GM21619 (cell line): ENCODE measurements at regions not wholly inside any gene's neighbourhood (a gene's known extent, or its start where the extent isn't known, plus 50 kb on each side); places are given as distances from the start of the nearest gene placed in this dataset.
"Not testable (repeated sequence)": the region's sequence is repeated elsewhere in the genome, so short reads cannot be mapped to it uniquely, and the experiment has no call there.

Experiments
- ATAC-seq: cut with Tn5 transposase; IDR thresholded peaks from one replicate; pipeline ENCODE4 v1.9.1; 2021; ENCODE audit not compliant: unreplicated experiment

DNA sequence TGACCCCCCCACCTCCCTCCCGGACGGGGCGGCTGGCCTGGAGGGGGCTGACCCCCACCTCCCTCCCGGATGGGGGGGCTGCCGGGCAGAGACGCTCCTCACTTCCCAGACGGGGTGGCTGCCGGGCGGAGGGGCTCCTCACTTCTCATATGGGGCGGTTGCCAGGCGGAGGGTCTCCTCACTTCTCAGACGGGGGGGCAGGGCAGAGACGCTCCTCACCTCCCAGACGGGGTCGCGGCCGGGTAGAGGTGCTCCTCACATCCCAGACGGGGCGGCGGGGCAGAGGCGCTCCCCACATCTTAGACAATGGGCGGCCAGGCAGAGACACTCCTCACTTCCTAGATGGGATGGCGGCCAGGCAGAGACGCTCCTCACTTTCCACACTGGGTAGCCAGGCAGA, 251.9 kb upstream of the PTBP2 start:
- not testable (repeated sequence) for ATAC-seq

DNA sequence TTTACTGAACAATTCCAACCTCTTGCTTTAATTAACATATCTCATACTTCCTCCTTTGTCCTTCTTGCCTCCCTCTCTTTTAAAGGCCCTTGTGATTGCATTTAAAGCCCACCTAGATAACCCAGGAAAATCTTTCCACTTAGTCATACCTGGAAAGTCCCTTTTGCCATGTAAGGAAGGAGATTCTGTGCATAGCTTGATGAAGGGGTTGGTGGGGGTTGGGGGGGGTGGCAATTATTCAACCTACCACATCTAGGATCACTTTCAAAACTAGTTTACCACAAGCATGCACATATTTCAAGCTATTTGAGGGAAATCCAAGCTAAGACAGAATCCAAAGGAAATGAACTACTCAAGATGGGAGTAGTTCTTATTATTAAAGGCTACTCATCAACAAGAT, 249.1 kb upstream of the PTBP2 start:
- no peak for ATAC-seq

GRCh38 chr1:96473791-96474434, 247.7 kb upstream of the PTBP2 start:
- ATAC-seq, result no peak

GRCh38 chr1:96474985-96475743, 246.4 kb upstream of the PTBP2 start:
- no peak for ATAC-seq

GRCh38 chr1:96475903-96476302, 245.7 kb upstream of the PTBP2 start:
- no peak for ATAC-seq

DNA sequence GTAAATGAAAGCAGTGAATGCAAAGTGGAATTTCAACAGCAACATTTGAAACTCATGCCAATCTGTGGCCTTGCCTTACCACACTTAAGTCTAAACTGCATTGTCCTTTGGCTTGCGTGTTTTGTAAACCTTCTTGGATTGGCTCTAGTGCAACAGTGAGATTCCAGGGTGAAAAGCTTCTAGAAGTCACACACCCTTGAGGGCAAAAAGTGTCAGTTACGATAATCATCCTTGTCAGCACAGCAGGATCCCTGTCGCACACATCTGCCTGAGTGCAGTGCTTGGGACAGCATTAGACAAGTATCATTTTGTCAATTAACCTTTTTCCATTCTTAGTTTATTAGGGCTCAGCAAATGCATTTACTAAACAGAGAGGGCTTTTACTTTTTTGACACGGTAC, 243.4 kb upstream of the PTBP2 start:
- ATAC-seq, result no peak

DNA sequence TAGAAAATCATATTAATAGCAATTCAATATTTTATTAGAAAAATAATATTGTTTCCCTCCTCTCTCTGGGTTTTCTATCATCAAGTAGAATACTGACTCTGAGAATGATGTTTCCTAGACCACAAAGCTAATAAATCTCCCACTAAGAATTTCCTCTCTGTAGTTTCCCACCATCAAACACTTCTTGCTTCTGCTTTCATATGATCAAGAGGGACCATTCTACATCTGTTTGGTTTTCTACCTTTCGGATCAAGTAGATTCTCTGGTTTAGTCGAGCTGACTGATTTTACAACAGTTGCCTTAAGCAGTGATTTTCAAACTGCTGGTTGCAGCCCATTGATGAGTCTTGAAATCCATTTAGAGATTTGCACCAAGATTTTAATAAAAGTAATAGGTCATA, 240.2 kb upstream of the PTBP2 start:
- ATAC-seq, result no peak

- no peak for ATAC-seq
Observed at GRCh38 chr1:96482616-96483015, 239.0 kb upstream of the PTBP2 start.

- no peak for ATAC-seq
Observed at GRCh38 chr1:96487394-96487793, 234.2 kb upstream of the PTBP2 start.

DNA sequence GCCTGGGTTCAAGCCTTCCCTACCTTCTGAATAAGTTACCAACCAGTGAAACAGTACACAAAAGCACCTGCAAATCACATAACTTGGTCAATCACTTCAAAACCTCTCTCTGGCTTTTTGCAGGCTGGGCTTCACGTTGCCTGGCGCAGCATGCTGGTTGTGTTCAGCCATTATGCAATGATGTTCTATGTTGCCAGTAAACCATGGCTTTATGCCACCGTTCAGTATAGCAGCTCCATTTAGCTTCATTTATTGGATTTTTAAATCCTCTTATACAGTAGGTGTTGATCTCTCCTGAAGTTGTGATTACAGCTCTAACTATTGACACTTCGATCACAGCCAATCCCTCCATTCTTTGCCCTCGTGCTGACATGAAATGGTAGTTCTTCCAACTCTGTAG, 233.6 kb upstream of the PTBP2 start:
- ATAC-seq, result no peak

- ATAC-seq, result peak; percentile 73
Observed at GRCh38 chr1:96488777-96489176, 232.8 kb upstream of the PTBP2 start.

DNA sequence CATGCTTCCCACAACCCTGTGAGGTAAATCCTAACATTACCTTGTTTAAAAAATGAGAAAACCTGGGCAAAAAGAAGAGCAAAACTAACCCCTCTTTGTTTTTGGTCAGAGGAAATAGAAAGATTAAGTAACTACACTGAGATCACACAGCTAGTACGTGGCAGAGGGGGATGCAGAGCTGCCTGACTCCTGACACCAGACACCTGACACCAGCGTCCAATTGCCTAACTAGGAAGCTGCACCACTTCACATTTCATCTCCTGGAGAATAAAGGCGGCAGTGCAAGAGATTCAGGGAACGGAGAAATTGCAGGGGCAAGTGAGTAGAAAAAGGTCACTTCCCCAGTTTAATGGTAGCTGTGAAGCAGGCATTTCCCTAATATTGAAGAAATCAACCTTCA, 229.3 kb upstream of the PTBP2 start:
- ATAC-seq, result no peak

DNA sequence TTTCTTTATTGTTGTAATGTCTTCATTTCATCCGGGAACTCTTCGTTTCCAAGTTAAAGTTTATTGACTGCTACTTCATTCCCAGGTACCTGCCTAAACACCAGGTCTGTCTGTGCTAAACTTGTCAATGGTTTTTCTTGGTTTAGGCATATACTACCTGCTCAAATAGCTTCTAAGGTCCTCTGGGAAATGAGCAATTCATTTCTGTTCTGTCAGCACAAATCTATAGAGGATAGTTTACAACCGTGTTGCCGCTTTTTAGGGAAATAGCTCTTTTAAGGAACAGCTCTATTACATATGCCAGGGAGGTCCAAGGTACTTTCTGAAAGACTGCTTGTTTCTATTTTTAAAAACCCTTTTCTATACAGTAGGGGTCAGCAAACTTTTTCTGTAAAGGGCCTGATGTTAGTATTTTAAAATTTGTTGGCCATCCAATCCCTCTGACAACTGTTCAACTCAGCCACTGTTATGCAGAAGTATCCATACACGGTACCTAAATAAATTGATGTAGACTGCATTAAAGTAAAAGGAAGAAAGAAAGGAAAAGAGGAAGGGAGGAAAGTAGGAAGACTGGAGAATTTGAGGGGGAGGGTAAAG, 222.7 kb upstream of the PTBP2 start:
- ATAC-seq, result no peak

GRCh38 chr1:96508233-96508632, 213.4 kb upstream of the PTBP2 start:
- no peak for ATAC-seq

DNA sequence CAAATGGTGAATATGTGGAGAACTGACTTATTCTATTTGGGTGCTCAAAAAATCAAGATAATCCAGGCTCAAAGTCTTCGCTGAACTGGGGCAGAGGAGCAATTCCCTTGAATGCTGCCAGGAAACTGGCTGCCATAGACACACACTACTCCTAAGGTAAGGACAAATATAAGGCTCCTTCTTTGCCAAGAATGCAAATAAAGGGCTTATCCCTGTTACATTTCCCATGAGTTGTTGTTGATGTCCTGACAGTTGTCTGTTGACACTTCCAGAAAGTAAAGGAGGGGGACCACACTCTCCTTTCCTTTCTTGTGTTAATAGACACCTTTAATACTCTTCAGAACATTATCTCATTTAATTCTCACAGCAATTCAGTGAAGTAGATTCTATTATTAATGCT, 212.2 kb upstream of the PTBP2 start:
- no peak for ATAC-seq

DNA sequence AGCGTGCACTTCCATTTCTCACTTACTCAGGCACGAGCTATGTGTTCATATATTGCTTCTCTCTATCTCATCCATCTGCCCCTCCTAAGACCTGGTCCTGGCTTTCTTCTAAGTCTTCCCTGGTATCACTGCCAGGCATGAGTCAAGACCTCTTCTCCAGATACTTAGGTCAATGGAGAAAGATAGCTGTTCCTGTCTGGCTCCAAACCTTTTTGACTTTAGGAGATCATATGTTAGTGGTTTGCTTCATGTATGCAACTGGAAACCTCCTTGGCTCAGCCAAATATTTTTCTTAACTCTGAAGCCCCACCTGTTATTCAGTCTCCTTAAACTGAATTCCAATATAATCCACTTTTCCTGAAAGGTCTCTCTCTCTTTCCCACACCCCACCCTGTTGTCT, 211.6 kb upstream of the PTBP2 start:
- no peak for ATAC-seq

- ATAC-seq, result no peak
Observed at GRCh38 chr1:96510391-96510790, 211.2 kb upstream of the PTBP2 start.

DNA sequence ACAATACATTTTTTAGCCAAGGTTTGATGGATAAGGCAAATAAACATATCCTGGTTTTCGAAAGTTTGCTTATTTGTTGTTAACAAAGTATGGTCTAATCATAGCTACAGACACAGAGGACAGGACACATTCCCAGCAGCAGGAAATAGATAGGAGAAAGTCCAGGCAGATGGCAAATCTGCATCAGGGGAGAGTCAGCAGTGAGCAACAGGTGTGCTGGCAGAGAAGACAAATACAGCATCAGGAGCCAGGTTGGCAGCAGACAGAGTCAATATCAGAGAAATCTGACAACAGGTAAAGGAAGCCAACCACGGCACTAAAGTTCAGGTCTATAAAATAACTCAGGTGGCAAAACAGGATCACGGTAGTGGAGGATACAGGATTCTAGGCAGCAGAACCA, 210.7 kb upstream of the PTBP2 start:
- ATAC-seq, result no peak

DNA sequence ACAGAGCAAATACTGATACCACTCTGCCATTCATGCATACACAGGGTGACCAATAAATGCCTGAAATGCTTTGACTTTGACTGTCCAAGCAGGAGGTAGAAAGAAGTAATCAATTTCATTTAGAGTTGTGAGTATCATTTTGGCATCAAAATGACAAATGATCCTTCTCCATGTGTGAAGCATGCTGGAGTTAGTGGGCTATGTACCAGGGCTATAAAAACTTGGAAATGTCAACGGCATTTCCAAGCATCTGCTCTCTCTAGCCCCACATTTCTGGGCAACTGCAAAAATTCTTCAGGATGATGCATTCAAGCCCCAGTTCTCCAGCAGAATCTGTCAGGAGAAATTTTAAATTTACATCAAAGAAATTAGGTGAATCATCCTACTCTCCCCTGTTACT, 208.4 kb upstream of the PTBP2 start:
- no peak for ATAC-seq

GRCh38 chr1:96515430-96515829, 206.2 kb upstream of the PTBP2 start:
- peak; percentile 92 for ATAC-seq

- no peak for ATAC-seq
Observed at GRCh38 chr1:96515925-96516324, 205.7 kb upstream of the PTBP2 start.

DNA sequence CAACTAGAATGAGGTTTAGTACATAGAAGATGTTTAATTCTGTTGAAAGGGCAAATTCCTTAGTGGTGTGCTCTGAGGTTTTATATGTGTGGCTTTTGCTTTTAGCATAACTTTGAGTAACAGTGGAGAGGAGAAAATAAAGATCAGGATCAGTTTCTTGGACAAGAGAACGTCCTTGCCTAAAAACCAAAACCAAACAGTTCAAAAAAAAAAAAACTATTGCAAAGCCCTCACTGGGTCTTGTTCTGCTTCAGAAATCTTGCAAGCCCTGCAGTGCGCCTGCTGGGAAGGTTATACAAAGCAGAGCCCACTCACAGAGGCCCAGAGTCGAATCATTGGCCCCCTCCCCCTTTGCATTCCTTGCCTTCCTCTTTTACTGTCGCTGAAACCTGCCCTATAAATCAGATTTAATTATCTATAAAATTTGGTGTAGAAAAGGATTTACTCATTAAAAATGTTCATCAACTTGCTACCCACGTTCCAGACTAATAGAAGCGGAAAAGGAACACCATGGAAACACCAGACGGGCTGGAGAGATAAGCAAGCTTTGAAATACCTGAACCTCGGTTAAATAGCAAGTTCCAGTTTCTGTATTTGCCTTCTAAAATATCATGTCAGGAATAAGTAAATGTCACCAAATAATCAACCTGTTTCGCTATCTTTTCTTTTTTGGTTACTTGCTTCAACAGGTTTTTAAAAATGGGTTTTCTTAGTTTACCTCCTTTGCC, 201.6 kb upstream of the PTBP2 start:
- ATAC-seq, result no peak
